CD4-positive, alpha-beta T cell treated with Interferon alpha-2 for 1 hour (primary cell): ENCODE measurements at regions not wholly inside any gene's neighbourhood (a gene's known extent, or its start where the extent isn't known, plus 50 kb on each side); places are given as distances from the start of the nearest gene placed in this dataset.
"Not testable (repeated sequence)": the region's sequence is repeated elsewhere in the genome, so short reads cannot be mapped to it uniquely, and the experiment has no call there.

ENCODE experiments used
- DNase-seq, 2 donors: peaks; one replicate each; pipeline ENCODE4 v3.0.0-alpha.2; 2020 to 2022

DNA sequence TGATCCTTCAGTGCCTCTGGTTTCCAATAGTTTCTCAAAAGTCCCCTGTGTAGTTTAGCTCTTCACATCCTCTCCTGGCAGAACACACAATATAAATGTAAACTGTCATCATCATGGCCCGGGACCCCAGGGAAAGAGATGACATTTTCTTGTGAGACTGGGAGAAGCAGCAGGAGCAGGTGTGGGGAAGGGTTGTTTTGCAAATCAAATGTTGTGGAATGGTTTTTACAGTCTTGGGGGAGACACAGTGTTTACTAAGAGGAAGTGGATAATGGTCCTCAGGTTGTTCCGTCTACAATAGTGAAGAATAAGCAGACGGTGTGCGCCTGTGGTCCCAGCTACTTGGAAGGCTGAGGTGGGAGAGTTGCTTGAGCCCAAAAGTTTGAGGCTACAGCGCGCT is 159.1 kb downstream of the SEC23IP start:
- DNase-seq: no peak

DNA sequence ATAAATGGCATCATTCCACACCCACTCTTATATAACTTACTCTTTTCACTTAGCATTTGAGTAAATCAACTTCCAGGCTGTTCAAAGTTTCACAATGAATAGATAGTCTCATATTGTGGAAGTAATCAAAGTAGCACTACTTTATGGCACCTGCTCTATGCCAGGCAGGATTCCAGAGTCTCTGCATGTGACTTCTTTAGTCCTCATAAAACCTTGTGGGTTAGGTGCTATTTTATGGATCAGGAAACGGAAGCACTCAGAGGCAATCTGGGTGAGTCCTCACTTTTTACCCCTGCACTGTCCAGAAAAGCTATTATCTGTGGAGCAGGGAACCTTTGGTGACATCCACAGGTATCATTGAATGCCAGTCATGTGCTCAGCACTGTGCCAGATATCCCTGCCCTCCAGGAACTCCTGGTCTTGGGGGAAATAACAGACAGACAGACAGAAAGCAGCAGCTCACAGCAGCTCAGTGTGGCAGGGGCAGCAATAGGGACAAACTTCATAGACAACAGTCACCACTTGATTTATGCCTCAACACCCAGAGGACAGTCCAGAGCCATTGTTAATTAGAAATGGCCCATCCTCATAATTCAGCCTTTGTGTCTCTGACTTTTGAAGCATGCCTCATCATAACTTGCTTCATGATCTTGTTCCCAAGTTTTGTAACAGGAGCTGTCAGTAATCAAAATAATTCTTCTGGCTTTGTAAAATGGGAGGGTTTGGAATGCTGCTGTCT is 160.6 kb downstream of the SEC23IP start:
- DNase-seq: no peak

GRCh38 chr10:120059790-120060189 is 167.3 kb downstream of the SEC23IP start:
- DNase-seq: not testable (repeated sequence)

- no peak for DNase-seq
These were observed 174.9 kb downstream of the SEC23IP start for GRCh38 chr10:120067427-120067826.

DNA sequence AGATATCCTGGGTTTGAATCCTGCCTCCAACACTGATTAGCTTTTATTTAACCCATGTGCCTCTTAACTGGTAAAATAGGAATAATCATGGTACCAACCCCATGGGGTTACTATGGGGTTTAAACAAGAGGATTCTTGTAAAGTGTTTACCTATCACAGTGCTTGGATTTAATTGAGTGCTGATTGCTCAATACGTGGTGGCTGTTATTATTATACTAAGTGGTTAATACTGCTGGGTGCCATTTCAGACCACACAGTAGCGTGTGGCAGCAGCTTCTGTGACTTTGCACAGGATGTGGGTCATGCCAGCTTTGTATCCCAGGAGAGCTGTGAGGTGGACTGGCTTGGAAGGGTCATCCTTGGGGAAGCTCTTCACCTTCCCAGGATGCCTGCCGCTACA is 177.2 kb downstream of the SEC23IP start:
- no peak for DNase-seq

- DNase-seq: no peak
These were observed 182.8 kb downstream of the SEC23IP start for GRCh38 chr10:120075349-120075748.

GRCh38 chr10:120076996-120077706 is 184.6 kb downstream of the SEC23IP start:
- no peak for DNase-seq

DNA sequence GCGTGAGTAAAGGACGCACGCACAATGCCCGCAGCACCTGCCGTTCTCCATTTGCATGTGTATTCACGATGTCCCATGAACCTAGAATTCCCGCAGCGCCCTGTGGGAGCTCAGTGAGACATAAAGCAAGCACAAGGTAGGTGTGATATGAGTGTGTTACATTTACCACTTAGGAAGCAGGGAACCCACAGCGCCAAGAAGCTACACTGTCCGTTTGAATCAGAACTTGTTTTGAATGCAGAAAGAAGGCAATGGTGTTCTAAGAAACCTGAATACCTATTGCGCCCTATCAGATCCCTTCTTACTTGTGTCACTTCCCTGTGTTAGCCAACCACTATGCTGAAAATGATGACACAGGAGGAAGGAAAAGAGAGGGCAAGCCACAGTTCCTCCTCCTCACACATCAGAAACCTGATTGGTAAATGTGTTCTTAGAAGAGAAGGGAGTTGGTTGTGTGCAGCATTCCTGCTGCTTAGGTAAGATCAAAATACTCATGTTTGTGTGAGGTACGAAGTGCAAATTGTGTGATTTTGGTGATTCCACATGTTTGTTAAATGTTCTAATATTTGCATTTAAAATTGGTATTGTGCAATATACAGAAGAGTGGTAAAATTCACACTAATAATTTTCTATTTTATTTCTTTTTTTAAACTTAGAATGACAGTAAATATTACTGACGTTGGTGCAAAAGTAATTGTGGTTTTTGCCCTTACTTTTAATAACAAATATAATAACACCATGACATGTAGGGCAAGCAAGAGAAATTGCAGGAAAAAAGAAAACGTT is 185.4 kb downstream of the SEC23IP start:
- no peak for DNase-seq

DNA sequence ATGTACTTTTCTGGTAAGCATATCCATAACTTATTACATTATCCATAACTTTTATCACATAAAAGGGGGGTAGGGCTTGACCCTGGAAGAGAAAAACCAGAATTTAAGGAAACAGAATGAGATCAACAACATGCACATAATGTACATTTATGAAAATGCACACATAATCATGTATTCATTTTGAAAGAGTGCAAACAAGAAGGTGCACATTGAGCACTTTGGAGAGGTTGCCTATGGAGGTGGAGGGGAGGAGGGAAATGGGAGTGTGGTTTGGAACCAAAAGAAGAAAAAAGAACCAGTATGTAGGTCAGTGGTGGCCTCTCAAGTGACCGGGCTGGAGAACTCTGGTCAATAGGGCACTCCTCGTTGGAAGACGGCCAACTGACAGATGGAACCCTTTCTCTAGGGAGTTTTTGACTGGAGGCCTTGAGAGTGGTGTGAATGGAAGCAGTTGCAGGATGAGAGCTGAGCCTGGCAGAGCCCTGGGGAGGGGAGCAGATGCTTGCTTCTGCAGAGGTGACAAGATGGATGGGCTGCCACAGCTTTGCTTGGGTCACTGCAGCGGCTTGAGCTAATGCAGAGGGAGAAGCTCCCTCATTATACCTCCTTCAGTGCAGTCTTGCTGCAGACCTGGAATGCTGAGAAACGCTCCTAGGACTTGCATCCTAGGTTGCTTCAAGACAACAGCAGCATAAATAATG is 192.7 kb downstream of the SEC23IP start:
- no peak for DNase-seq

- DNase-seq: no peak
These were observed 193.5 kb downstream of the SEC23IP start for GRCh38 chr10:120086066-120086465.

- no peak for DNase-seq
These were observed 194.6 kb downstream of the SEC23IP start for GRCh38 chr10:120087109-120087508.

- DNase-seq: no peak
These were observed 203.3 kb downstream of the SEC23IP start for GRCh38 chr10:120095875-120096274.

- DNase-seq: no peak
These were observed 205.2 kb downstream of the SEC23IP start for GRCh38 chr10:120097766-120098165.

- no peak for DNase-seq
These were observed 205.9 kb downstream of the SEC23IP start for GRCh38 chr10:120098232-120098930.

DNA sequence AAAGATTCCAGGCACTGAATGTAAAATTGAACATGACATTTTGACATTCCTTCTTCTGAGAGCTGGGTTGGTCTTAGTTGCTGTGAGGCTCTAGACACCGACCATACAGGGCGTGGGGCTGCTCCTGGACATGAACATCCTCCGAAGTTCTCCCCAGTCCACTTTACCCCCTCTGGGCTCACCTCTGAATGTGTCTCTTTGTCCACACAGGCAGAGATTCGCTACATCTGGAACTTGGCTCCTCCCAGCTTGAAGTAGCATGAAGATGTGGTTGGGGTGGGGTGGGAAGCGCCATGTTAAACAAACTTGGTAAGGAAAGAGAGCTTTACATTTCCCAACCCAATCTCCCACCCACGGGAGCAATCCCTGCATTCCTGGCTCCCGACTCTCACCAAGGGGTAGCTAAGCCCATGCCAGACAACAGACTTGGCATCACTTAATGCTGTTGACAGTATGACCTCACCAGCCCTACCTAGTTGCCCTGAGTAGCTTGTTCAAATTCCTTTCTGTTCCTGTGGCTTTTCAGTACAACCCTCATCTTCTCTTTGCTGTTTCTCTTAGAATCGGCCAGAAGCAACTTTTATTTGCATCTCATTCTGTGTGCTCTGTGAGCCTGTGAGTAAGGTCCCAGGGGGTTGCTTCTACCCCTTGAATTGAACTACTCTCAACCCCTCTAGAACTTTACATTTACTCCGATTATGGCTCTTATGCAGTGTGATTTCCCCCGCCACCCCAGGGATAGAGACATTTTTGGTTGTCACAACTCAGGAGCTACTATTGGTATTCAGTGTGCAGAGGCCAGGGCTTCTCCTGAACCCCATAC is 211.4 kb downstream of the SEC23IP start:
- DNase-seq: no peak

GRCh38 chr10:120105001-120105400 is 212.5 kb downstream of the SEC23IP start:
- no peak for DNase-seq

DNA sequence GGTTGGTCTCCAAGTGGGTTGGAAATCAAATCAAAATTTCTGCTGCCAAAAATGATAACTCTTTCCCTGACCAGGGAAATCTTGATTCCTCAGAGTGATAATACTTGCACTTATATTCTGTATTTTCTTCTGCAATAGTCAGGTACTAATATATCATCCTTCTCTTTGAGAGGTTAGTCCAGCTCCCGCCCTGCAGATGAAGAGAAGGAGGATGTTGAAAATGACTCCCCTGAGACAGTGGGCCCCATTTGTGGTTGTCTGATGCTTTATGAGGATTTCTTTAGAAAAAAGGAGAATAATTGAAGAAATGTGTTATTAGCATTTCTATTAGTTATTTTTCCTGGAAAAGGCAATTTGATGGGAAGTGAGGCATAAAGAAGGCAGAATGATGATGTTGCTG is 213.0 kb downstream of the SEC23IP start:
- DNase-seq: no peak

- DNase-seq: no peak
These were observed 216.4 kb downstream of the SEC23IP start for GRCh38 chr10:120108916-120109315.

GRCh38 chr10:120109725-120110124 is 217.2 kb downstream of the SEC23IP start:
- not testable (repeated sequence) for DNase-seq

DNA sequence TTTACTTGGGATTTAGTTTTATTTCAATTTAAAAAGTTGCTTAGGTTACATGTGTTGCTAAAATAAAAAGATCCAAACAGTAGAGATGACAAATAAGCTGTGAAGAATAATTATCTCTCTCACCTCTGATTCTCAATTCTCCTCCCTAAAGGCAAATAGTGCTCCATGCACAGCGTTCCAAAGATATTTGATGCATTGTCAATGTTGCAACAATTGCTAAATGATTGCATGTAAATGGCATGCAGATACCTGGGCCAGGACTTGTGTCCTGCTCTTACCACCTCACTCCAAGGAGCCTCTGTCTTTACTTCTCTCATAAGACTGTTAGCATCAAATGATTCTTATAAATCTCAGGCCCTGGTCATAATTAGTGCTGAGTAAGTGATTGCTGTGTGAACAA is 217.7 kb downstream of the SEC23IP start:
- DNase-seq: no peak

DNA sequence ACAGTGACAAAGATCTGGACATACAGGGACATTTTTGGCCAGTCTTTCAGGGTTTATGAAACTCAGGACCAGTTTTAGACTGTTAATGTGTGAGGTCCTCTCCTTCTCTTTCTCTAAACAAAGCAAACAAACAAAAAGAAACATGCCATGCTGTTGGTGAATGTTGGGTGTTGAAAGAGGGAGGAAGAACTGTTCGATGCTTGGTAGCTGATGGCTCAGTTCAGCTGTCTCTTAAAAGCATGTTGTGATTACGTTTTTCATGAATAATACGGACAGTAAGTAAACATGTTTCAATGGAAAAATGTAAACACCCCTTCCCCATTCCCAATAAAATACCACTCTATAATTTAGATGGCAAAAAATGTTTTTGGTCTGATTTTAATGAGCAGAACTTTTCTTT is 219.1 kb downstream of the SEC23IP start:
- DNase-seq: no peak

DNA sequence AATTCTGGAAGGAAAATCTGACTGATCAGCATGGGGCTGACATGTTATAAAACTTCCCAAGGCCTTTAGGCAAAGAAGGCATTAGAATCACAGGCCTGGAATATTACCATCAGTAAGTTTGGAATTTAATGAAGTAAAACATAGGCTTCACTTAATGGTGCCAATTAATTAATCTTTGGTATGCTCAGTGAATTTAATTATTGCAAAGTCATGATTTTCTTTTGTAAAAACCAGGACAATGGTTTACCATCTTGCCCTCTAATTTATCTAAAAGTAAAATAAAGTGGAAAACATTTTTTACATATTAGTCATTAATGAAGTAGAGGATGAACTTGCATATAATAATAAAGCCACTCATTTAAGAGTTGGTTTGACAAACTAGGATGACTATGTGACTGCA is 220.3 kb downstream of the SEC23IP start:
- DNase-seq: no peak
